Smooth muscle cell (in vitro differentiated cells): ENCODE measurements at regions not wholly inside any gene's neighbourhood (a gene's known extent, or its start where the extent isn't known, plus 50 kb on each side); places are given as distances from the start of the nearest gene placed in this dataset.

ENCODE experiments used
- DNase-seq: peaks from one replicate; lab custom pipeline; 2025; ENCODE audit not compliant: unreplicated experiment; lab: John Stamatoyannopoulos, UW
- H2AFZ ChIP-seq: fragments of 200-600 bp; sonication (generic); 2 replicates; pipeline ENCODE4 v1.6.0; 2016; ENCODE audit warnings: antibody characterized with exemption, low read depth, mild to moderate bottlenecking
- H3F3A ChIP-seq: fragments of 200-600 bp; sonication (generic); 2 replicates; pipeline ENCODE4 v1.6.0; 2017; ENCODE audit warnings: antibody characterized with exemption, low read depth
- H3K27ac ChIP-seq: fragments of 200-600 bp; sonication (generic); 2 replicates; pipeline ENCODE4 v1.5.1; 2016; ENCODE audit warnings: low read depth, mild to moderate bottlenecking
- H3K27me3 ChIP-seq: fragments of 200-600 bp; sonication (generic); 2 replicates; pipeline ENCODE4 v1.6.1; 2016; ENCODE audit warnings: low read depth, mild to moderate bottlenecking
- H3K36me3 ChIP-seq: fragments of 200-600 bp; sonication (generic); 2 replicates; pipeline ENCODE4 v1.5.1; 2016; ENCODE audit warnings: low read depth
- H3K4me1 ChIP-seq: fragments of 200-600 bp; sonication (generic); 2 replicates; pipeline ENCODE4 v1.5.1; 2016; ENCODE audit warnings: low read depth
- H3K4me2 ChIP-seq: fragments of 200-600 bp; sonication (generic); 2 replicates; pipeline ENCODE4 v1.6.0; 2016; ENCODE audit warnings: mild to moderate bottlenecking
- H3K4me3 ChIP-seq: fragments of 200-600 bp; sonication (generic); 2 replicates; pipeline ENCODE4 v1.5.1; 2016; ENCODE audit warnings: mild to moderate bottlenecking
- H3K79me2 ChIP-seq: fragments of 200-600 bp; sonication (generic); 2 replicates; pipeline ENCODE4 v1.6.0; 2016; ENCODE audit warnings: low read depth, mild to moderate bottlenecking
- H3K9ac ChIP-seq: fragments of 200-600 bp; sonication (generic); 2 replicates; pipeline ENCODE4 v1.6.0; 2016; ENCODE audit warnings: low read depth
- H3K9me3 ChIP-seq: fragments of 200-600 bp; sonication (generic); replicated peaks from 2 replicates; pipeline ENCODE4 v1.5.1; 2016; ENCODE audit warnings: low read depth
- H4K20me1 ChIP-seq: fragments of 200-600 bp; sonication (generic); 2 replicates; pipeline ENCODE4 v1.6.0; 2016; ENCODE audit warnings: low read depth
- CTCF ChIP-seq: fragments of 200-600 bp; sonication (generic); IDR thresholded peaks from 2 replicates; pipeline ENCODE4 v1.5.1; 2017; ENCODE audit warnings: borderline replicate concordance, mild to moderate bottlenecking, antibody characterized with exemption; ENCODE audit not compliant: insufficient read depth, poor library complexity, severe bottlenecking
- WGBS: methylation state at CpG from one replicate; pipeline ENCODE4 v1.1.7; 2016; ENCODE audit warnings: low lambda C conversion rate; 5-methylcytosine and 5-hydroxymethylcytosine counted together

DNA sequence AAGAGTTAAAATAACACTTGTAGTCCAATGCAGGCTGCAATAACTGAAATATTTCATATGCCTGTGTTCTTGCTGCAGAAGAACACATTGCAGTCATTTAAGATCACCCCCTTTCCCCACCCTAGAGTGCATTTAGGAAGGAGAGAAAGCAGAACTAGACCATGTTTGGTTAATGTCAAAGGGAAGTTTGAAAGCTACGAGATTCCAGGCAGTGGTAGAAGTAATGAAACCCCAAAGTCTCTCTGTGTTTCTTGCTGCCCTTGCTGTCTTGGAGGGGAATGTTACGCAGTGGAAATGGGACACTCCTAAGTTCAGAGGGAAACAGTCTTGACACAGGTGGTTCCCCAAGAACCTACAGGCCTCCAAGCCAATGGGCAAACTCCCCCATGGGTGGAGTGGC is 242.9 kb downstream of the PTEN start:
- no peaks in the 10 kb centered on the region for H3K79me2 ChIP-seq
- no peak overlapping the region for H3K4me3 ChIP-seq
- no peak overlapping the region for H3K27ac ChIP-seq
- H3K4me1 ChIP-seq, result no peaks in the 10 kb centered on the region
- no peak for DNase-seq
- peaks cover 5% of the 10 kb centered on the region for H3K27me3 ChIP-seq
- no peaks in the 10 kb centered on the region for H3F3A ChIP-seq
- no peak for TF ChIP-seq CTCF
- no peak overlapping the region for H3K4me2 ChIP-seq
- H4K20me1 ChIP-seq, result no peaks in the 10 kb centered on the region
- no peak overlapping the region for H3K9ac ChIP-seq
- H3K36me3 ChIP-seq, result no peaks in the 10 kb centered on the region
- 85% methylated on average over 2 of the region's 2 CpGs for WGBS
- H2AFZ ChIP-seq, result no peak overlapping the region
- H3K9me3 ChIP-seq, result no peaks in the 10 kb centered on the region

DNA sequence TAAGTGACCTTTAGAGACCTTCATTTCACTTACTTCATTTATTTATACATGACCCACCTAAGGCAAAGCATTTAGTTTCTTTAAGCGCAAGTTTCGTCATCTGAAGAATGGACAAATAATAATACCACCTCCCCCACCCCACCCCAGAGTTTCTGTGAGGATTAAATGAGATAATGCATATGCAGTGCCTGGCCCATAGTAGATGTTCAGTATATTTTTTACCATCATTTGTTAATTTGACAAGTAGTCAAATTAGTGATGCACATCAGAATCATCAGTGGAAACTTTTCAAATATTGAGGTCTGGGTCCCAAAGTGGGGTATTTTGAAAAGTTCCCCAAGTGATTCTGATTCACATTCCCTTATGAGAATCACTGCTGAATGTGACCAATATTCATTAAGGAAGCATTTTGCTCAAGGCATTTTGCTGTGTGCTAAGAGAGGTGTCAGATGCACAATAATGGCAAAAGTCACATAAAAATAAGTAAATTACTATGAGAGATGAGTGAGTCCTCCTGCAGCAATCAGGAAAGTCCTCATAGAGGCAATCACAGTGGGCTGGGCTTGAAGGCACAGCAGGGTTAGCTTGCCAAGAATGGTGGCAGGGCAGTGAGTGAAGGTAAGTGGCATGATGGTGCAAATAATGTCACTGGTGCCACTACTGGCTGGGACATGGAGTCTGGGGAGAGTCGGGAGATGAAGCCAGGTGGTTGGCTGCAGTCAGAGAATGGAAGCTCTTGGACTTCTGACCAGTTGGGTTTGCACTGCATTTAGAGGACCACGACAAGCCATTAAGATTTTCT is 244.1 kb downstream of the PTEN start:
- Histone ChIP-seq H3F3A (no peaks in the 10 kb centered on the region), H4K20me1 (no peaks in the 10 kb centered on the region), H3K79me2 (no peaks in the 10 kb centered on the region), H3K36me3 (no peaks in the 10 kb centered on the region), H3K4me1 (no peaks in the 10 kb centered on the region), H3K4me2 (no peak overlapping the region), H3K4me3 (no peak overlapping the region), H3K9me3 (no peaks in the 10 kb centered on the region), H3K27me3 (peaks cover 5% of the 10 kb centered on the region), H3K9ac (no peak overlapping the region), H3K27ac (no peak overlapping the region), H2AFZ (no peak overlapping the region)
- no peak for TF ChIP-seq CTCF
- DNase-seq, result no peak
- 95% methylated on average over 4 of the region's 4 CpGs for WGBS

DNA sequence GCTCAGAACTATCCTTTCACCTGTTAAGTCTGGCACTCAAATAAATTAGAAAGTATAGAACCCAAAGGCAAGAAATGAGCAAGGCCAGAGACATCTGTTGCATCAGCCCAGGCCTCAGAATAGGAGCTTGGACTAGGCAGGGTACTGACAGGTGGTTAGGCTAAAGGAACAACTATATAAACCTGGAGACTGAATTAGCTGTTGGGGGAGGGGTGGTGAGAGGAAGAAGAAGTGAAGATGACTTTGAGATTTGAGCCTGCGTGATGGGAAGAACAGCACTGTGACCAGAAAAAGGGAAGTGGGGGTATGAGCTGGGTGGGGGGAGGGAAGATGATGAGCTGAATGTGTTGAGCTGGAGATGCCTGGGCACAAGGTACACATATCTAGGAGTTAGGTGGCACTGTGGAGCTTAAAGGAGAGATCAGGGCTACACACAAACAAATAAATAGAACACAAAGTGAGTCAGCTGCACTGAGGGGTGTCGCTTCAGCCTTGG is 244.7 kb downstream of the PTEN start:
- H3K9ac ChIP-seq, result no peak overlapping the region
- H4K20me1 ChIP-seq, result no peaks in the 10 kb centered on the region
- H2AFZ ChIP-seq, result no peak overlapping the region
- no peak for TF ChIP-seq CTCF
- no peaks in the 10 kb centered on the region for H3F3A ChIP-seq
- peaks cover 5% of the 10 kb centered on the region for H3K27me3 ChIP-seq
- H3K4me1 ChIP-seq, result no peaks in the 10 kb centered on the region
- no peak overlapping the region for H3K27ac ChIP-seq
- 93% methylated on average over 2 of the region's 2 CpGs for WGBS
- H3K79me2 ChIP-seq, result no peaks in the 10 kb centered on the region
- no peaks in the 10 kb centered on the region for H3K36me3 ChIP-seq
- H3K9me3 ChIP-seq, result no peaks in the 10 kb centered on the region
- DNase-seq, result no peak
- H3K4me2 ChIP-seq, result no peak overlapping the region
- H3K4me3 ChIP-seq, result no peak overlapping the region

GRCh38 chr10:88110355-88110754 is 246.9 kb downstream of the PTEN start:
- Histone ChIP-seq H3K36me3 (no peaks in the 10 kb centered on the region), H3K79me2 (no peaks in the 10 kb centered on the region), H2AFZ (no peak overlapping the region), H3K9me3 (no peaks in the 10 kb centered on the region), H3K27me3 (no peaks in the 10 kb centered on the region), H3K4me3 (no peak overlapping the region), H3K27ac (peak overlapping the region; percentile 50), H3K9ac (no peak overlapping the region), H3K4me2 (no peak overlapping the region), H3F3A (peaks cover 1% of the 10 kb centered on the region), H4K20me1 (no peaks in the 10 kb centered on the region), H3K4me1 (no peaks in the 10 kb centered on the region)
- TF ChIP-seq CTCF, result no peak
- DNase-seq, result no peak
